PC-9 (cell line): ENCODE measurements at regions not wholly inside any gene's neighbourhood (a gene's known extent, or its start where the extent isn't known, plus 50 kb on each side); places are given as distances from the start of the nearest gene placed in this dataset.

ENCODE experiments used
- EZH2 ChIP-seq: fragments of 200-600 bp; sonication (generic); IDR thresholded peaks from 2 replicates; pipeline ENCODE4 v1.8.0; 2017; ENCODE audit warnings: antibody characterized with exemption, low read depth
- TF ChIP-seq, protein P1 (sequence below): fragments of 200-600 bp; sonication (generic); conservative IDR thresholded peaks from 2 replicates; pipeline ENCODE4 v1.6.1; 2017; ENCODE audit warnings: mixed run types, antibody characterized with exemption, mild to moderate bottlenecking, moderate library complexity

GRCh38 chr10:130792096-130792845 lies 519.2 kb downstream of the TCERG1L start:
- TF ChIP-seq, protein P1, sequence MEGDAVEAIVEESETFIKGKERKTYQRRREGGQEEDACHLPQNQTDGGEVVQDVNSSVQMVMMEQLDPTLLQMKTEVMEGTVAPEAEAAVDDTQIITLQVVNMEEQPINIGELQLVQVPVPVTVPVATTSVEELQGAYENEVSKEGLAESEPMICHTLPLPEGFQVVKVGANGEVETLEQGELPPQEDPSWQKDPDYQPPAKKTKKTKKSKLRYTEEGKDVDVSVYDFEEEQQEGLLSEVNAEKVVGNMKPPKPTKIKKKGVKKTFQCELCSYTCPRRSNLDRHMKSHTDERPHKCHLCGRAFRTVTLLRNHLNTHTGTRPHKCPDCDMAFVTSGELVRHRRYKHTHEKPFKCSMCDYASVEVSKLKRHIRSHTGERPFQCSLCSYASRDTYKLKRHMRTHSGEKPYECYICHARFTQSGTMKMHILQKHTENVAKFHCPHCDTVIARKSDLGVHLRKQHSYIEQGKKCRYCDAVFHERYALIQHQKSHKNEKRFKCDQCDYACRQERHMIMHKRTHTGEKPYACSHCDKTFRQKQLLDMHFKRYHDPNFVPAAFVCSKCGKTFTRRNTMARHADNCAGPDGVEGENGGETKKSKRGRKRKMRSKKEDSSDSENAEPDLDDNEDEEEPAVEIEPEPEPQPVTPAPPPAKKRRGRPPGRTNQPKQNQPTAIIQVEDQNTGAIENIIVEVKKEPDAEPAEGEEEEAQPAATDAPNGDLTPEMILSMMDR, result no peak
- TF ChIP-seq EZH2, result no peak
